ENCODE measurements at regions not wholly inside any gene's neighbourhood (a gene's known extent, or its start where the extent isn't known, plus 50 kb on each side); places are given as distances from the start of the nearest gene placed in this dataset.

DNA sequence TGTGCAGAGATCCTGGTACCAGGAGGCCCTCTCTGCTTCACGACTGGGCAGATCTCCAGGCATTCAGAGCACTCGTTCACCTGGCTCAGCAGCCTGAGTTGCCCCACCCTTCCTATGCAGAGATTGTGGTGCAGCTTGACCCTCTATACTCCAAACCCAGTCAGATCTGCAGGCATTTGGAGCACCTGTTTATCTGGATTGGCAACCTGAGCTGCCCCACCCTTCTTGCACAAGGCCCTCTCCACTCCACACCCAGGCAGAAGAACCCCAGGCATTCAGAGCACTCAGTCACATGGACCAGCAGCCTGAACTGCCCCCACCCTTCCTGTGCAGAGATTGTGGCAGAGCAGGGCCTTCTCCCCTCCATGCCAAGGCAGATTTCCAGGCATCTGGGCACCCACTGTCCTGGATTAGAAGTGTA is 88.4 kb upstream of the CDH5 start:
- TF ChIP-seq CTCF (IDR thresholded peaks at IDR 0.05) (no peak), POLR2A (IDR thresholded peaks at IDR 0.05) (no peak)

Data from breast epithelium (tissue), 3 donors.